HG03039 (cell line): ENCODE measurements at regions not wholly inside any gene's neighbourhood (a gene's known extent, or its start where the extent isn't known, plus 50 kb on each side); places are given as distances from the start of the nearest gene placed in this dataset.

Experiments used
- ATAC-seq: cut with Tn5 transposase; IDR thresholded peaks from one replicate; pipeline ENCODE4 v1.9.1; 2021; ENCODE audit warnings: mild to moderate bottlenecking, moderate library complexity; ENCODE audit not compliant: unreplicated experiment

DNA sequence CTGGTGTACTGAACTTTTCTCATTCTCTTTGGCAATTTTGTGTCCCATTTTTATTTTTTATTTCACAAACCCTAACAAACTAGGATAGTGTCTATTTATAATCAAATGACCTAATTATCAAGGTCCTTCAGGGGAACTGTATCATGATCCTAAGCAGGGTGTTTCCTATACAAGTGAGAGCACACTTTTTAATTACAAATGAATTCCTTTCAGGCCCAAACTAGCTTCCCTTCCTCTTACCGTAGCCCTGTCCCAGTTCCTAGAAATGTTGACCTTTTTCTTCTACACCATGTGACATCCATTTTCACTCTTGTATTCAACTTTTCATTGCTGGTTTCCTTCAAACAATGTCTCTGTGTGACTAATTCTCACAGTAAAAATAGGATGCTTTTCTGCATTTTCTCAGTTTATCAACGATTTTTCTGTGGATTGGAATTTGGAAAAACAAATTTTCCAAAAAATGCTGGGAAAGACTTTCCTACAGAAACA is 411.4 kb downstream of the CCDC91 start:
- ATAC-seq: no peak

DNA sequence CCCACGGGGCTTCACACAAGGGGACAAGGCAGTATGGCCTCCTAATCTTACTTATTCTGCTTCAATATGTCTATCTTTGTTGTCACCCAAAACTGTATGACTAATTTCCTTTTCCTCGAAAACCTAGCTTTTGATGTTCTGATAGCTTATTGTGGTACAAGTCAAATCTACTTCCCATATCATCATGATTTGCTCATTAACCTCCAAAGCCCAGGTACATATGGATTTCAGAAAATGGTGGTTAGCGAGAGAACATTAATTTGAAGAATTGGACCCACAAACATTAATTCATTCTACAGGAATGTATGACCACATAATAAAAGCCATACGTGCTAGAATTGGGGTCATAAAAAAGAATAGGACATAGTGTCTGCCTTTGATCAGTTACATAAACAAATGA is 412.5 kb downstream of the CCDC91 start:
- ATAC-seq: no peak

DNA sequence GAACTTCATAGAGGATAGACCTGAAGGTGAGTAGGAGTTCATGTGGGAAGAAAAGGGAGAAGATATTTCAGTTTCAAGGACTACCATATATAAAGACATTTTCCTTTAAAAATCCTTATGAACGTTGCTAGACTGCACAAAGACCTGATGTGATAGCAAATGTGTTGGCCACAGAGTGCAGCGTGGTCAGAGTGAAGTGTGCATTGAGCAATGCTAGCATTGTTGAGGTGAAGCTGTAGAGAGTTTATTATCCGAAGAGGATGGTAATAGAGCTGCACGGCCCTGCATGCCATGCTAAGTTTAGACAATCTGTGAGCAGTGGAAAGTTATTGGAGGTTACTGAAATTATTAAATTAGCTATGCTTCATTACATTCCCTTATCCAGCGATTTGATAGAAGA is 413.0 kb downstream of the CCDC91 start:
- ATAC-seq: no peak

DNA sequence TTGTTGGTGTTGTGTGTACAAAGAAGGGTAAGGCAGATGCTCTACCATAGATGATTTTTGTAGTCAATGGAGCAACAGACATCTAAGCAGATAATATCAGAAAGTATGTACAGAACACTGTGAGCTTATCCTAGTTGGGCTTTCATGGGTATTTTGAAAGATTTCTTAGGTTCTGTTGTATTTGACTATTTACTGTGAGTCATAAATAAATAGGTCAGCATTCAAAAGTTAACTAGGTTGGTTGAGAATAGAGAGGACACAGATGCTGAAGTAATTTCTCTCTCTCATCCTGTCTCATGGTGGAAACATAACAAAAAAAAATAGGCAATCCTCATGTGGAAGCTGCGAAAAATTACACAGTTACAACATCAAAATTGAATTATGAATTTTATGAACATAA is 413.5 kb downstream of the CCDC91 start:
- ATAC-seq: no peak

DNA sequence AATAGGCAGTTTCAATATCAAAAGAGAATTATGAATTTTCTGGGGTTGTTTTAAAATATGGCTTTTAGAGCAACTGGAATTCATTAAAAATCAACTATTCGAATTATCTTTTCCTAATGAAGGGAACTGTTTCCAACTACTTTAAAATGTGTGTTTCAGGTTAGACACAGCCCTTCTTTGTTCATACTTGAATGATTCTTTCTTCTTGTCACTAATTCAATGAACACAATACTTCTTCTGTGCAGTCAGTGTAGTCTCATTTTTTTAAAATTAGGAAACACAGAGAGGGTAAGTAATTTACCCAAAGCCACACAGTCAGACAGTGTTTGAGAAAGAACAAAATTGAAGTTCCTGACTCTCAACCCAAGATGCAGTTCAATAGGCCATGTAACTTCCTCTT is 414.0 kb downstream of the CCDC91 start:
- no peak for ATAC-seq

DNA sequence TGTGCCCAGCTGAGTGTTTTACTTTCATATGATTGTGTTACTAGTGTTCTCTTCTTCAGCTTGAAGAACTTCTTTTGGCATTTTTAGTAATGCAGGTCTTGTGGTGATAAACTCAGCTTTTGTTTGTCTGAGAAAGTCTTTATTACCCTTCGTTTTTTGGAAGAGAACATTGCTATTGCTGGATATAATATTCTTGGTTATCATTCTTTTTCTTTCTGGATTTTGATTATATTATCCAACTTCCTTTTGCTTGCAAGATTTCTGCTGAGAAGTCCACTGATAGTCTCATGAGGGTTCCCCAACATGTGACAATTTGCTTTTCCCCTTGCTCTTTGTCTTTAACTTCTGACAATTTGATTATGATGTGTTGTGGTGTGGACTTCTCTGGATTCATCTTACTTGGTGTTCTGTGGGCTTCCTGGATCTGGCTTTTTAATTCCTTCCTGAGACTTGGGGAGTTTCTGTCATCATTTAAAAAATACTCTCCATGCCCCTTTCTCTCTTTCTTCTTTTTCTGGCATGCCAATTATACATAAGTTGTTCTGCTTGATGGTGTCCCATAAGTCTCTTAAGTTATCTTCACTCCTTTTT is 416.8 kb downstream of the CCDC91 start:
- no peak for ATAC-seq

DNA sequence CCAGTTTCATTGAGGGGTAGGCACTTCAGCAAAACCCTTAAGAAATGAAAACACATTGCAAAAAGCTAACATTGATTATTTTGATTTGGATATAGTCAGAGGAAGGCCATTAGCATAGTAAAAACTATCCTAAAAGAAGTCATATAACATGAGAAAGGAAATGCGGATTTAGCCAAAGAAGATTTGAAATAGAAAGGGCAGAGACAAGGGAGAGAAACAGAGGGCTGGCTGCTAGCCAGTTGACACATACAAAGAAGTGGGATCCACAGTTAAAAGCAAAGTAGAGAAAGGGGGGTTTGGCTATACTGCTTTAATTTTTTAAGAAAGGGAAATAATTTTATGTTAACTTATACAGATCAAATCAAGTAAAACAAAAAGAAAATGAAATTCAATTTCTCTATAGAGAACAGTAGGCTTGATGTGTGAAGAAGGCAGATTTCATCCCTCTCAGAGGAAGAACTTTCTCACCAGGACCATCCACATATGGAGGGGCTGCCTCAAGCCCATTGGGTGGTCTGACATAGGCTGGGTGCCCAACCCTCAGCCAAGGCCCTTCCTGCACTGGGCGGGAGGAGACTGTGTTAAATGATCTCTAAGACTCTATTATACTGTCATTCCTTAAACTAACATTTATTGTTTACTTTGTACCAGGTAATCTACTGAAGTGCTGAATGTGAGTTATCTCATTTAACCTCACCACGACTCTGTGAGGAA is 420.3 kb downstream of the CCDC91 start:
- no peak for ATAC-seq

DNA sequence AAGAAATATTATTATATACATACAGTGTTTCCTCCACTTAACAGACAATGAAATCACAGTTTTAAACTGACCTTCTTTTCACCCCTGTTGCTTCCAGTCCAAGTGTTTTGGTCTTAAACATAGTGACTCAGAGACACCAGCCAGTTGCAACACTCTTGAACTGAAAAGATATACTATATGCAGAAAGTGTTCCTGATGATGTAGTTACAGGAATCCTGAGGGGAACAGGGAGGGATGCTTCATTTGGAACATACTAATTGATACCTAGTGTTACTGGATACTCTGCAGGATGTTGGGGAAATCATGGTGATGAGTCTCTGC is 420.8 kb downstream of the CCDC91 start:
- ATAC-seq: no peak

DNA sequence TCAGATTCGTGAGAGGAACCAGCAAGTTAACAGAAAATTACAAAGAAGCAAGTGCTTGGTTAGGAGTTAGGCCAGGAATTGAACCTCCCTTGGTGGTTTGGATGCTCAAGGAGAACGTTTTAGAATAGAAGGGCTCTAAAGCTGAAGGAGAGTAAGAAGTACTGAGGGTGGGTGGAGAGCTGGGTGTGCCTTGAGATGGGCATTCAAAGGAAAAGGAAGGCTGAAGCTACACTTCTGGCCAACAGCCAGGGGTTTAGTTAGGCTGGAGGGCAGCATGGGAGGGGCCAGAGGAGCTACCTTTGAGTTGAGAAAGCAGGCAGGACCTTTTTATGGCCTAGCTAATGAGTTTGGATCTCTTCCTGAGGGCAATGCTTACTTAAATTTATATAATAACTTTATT is 421.2 kb downstream of the CCDC91 start:
- ATAC-seq: no peak

DNA sequence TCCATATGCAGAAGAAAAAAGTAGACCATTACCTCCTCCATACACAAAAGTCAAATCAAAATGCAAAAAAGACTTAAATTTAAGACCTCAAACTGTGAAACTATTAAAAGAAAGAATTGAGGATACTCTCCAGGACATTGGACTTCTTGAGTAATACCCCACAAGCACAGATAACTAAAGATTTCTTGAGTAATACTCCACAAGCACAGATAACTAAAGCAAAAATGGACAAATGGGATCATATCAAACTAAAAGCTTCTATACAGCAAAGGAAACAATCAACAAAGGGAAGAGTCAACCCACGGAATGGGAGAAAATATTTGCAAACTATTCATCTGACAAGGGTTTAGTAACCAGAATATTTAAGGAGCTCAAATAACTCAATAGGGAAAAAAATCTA is 427.9 kb downstream of the CCDC91 start:
- no peak for ATAC-seq

DNA sequence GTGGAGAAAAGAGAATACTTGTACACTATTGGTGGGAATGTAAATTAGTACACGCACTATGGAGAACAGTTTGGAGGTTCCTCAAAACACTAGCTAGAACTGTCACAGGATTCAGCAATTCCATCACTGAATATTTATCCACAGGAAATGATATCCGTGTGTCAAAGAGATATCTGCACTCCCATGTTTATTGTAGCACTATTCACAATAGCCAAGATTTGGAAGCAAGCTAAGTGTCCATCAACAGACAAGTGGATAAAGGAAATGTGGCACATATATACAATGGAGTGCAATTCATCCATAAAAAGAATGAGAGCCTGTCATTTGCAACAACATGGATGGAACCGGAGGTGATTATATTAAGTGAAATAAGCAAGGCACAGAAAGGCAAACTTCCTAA is 428.5 kb downstream of the CCDC91 start:
- no peak for ATAC-seq

DNA sequence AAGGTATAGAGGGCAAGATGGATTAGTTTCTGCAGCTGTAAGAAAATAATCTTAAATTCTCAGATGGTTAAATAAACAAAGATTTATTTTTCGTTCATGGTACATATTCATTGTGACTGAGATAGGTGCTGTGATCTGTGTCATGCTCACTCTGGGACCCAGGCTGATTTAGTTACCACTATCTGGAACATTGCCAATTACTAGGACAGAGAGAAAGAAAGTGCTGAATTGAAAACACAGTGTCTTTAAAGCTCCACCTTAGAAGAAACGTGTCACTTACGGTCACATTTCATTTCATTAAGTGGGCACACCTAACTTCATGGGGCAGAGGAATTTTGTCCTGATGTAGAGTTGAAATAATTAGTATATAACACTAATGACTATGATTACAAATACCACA is 430.0 kb downstream of the CCDC91 start:
- ATAC-seq: no peak

DNA sequence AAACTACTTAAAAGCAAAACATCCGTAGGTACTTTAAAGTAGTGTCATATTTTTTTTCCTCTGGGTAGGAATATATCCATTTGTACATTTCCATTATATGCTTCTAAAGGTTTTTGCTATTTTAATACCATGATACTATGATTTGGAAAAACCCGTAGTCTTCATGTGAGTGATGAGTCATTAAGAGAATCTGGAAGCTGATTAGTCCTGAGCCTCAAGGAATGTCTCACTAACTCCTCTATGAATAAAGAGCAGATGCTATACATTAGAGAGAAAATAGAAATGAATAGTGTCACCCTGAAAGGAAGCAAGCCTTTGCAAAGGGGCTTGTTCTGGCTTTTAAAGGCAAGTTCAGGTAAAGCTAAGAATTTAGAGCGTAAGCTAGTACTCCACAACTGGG is 432.1 kb downstream of the CCDC91 start:
- no peak for ATAC-seq

DNA sequence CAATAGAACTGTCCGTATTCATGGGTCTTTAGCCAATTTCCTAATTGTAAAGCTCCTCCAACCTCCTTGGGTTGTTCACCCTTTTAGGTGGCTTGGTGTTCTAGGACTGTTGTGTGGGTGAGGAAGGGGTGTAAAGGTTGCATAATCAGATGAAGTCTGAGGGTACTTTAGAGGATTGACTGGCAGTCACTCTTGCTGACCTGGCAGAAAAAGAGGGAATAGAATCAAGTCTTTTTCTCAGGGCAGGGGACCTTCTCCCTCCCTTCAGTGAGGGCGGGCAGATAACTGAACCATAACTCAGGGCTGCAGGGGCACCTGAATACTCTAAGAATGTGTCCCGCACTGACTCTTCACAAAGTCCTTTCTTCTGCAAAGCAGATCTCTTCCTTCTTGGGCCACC is 436.2 kb downstream of the CCDC91 start:
- ATAC-seq: no peak

DNA sequence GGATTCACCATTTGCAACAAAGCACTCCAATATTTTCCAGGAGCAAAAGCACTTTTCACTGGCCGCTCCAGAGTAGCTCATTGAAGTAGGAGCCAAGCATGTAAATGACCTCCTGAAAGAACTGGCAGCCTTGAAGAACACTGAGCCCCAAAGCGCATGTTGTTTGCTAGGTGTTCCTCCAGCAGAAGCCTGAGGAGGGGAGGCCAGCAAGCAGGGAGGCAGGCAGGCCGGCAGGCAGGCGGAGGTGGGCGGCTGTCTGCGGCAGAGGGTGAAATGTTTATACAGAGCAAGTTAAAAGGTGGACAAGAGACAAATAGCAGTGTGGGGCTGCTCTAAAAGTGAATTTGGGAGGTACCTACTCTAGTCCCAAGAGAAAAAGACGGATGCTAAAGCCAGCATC is 439.4 kb downstream of the CCDC91 start:
- ATAC-seq: no peak

DNA sequence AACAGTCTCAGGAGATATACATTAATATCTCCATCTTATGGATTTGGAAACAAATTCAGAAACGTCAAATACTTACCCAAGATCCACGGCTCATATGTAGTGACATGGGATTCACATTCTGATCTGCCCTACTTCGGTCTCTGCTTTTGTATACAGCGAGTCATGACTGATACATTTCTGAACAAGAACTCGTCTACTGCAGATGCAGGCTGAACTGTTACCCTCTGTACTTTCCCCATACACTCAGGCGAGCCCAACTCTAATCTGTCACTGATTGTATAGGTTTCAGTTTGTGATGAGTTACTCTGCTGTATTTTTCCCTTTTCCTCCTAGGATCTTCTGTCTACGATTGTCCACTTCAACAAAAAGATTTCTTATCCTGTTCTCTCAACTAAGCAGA is 441.6 kb downstream of the CCDC91 start:
- ATAC-seq: no peak

DNA sequence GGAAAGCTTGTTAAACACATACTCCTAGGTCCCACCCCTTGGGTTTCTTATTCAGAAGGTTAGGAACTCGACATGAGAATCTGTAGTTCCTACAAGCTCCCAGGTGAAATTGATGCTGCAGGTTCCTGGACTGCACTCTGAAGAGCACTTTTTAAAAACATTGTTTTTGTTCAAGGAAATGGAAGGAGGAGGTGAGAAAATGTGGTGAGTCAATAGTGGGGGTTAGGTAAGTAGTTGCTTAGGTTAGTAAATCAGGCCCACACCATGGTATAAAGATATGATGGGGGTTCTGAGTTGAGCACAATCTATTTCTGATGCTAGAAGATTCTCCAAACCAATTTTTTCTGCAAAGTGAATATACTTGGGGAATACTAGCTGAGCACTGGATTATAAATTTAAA is 450.3 kb downstream of the CCDC91 start:
- no peak for ATAC-seq

DNA sequence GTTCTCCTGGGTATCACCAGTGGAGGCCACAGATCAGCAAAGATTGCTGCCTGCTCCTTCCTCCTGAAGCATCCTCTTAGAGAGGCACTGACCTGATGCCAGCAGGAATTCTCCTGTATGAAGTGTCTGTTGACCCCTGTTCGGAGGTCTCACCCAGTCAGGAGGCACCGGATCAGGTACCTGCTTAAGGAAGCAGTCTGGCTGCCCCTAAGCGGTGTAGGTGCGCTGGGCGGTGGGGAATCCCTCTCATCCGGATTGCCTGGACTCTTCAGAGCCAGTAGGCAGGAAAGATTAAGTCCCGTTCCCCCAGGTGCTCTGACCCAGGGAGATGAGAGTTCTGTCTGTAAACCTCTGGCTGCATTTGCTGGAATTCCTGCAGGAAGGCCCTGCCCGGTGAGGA is 455.2 kb downstream of the CCDC91 start:
- no peak for ATAC-seq

DNA sequence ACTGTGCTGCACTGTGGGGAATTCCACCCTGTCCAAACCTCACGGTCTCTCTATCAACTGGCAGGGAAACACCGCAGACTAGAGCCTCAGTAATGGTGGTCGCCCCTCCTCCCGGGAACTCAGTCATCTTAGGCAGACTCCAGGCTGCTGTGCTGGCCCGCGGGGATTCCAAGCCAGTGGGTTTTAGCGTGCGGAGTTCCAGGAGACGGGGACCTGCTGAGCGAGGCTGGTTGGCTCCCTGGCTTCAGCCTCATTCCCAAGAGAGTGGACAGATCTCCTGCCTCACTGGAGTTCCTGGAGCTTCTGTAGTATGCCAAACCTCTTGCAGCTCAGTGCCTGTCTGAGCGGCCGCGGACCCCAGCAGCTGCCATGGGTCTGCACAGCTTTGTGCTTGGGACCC is 455.6 kb downstream of the CCDC91 start:
- ATAC-seq: no peak

DNA sequence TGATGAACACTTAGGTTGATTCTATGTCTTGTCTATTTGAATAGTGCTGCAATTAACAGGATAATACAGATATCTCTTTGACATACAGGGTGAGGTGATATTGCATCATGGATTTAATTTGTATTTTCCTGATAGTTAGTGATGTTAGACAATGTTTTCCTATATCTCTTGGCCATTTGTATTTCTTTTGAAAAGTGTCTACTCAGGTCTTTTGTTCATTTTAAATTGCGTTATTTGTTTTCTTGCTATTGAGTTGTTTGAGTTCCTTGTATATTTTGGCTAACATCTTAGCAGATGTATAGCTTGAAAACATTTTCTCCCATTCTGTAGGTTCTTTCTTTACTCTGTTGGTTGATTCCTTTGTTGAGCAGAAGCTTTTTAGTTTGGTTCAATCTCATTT is 460.6 kb downstream of the CCDC91 start:
- ATAC-seq: no peak

DNA sequence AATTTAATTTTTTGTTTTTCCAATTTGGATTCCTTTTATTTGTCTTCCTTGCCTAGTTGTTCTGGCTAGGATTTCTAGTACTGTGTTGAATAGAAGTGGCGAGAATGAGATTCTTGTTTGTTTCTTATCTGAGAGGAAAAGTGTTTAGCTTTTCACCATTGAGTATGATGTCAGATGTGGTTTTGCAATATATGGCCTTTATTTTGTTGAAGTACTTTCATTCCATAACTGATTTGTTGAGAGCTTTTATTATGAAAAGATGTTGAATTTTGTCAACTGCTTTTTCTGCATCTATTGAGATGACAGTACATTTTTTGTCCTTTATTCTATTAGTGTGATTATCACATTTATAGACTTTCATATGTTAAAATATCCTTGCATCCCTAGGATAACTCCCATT is 462.0 kb downstream of the CCDC91 start:
- ATAC-seq: no peak

DNA sequence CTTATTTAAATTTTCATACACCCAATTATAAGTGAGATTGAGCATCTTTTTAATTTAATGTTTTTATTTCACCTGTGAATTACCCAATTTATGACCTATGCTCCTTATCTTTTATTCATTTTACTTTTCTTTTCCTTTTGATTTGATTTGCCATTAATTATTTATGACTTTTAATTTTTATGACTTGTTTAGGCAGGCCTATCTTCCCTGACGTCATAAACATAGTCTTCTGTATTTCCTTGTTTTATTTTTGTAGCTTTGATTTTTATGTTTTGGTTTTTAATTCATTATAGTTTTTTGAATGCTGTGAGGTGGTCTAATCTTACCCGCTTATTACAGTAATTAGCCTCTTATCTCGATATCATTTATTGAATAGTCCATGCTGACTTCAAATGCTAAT is 467.1 kb upstream of the FAR2 start:
- no peak for ATAC-seq

DNA sequence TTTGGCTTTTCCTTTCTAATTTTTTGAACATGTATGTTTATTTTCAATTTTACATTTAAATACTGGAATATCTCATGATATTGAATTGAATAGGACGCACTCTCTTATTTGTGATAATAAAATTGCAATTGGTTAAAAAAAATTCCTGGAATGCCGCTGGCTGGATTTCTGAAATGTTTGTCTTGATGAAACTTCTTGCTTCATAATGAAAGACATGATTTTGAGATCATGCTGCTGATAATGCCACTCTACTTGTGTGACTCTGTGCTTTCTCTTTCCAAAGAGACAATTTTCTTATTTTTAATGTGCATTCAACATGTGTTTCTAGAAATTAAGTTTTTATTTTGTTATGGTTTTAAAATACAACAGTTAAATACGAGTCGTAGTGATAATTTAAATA is 465.7 kb upstream of the FAR2 start:
- ATAC-seq: no peak
